ENCODE measurements at regions not wholly inside any gene's neighbourhood (a gene's known extent, or its start where the extent isn't known, plus 50 kb on each side); places are given as distances from the start of the nearest gene placed in this dataset.

GRCh38 chr16:52078716-52079655, 468.0 kb downstream of the TOX3 start:
- TF ChIP-seq CTCF (IDR thresholded peaks at IDR 0.05; ENCODE audit: poor library complexity) (no peak), EZH2 (IDR thresholded peaks at IDR 0.05; ENCODE audit: borderline replicate concordance) (no peak), EZH2phosphoT487 (IDR thresholded peaks at IDR 0.05; ENCODE audit: low read depth, severe bottlenecking, unreplicated experiment) (no peak)
